HepG2 (cell line): ENCODE measurements at regions not wholly inside any gene's neighbourhood (a gene's known extent, or its start where the extent isn't known, plus 50 kb on each side); places are given as distances from the start of the nearest gene placed in this dataset.
A peak's percentile ranks its signal among the peaks of the same experiment; 100 is the strongest.

Source experiments
- CHD4 ChIP-seq: fragments of 200-600 bp; sonication (generic); IDR thresholded peaks from 2 replicates; pipeline ENCODE4 v1.7.0; 2017; ENCODE audit warnings: mild to moderate bottlenecking, low read length, borderline replicate concordance
- DR1 ChIP-seq: sonication (generic); formaldehyde crosslinking; IDR thresholded peaks from 2 replicates; pipeline ENCODE4 v1.8.0; 2021; ENCODE audit warnings: mild to moderate bottlenecking, missing genetic modification reagents, inconsistent platforms
- DRAP1 ChIP-seq: IDR thresholded peaks from 2 replicates; pipeline ENCODE4 v1.6.1; 2016; ENCODE audit warnings: missing genetic modification reagents, missing compliant biosample characterization
- KAT8 ChIP-seq: IDR thresholded peaks from 2 replicates; pipeline ENCODE4 v1.6.1; 2016; ENCODE audit warnings: missing genetic modification reagents, missing compliant biosample characterization
- KDM1A ChIP-seq: IDR thresholded peaks from 2 replicates; pipeline ENCODE4 v1.6.1; 2016; ENCODE audit warnings: missing compliant biosample characterization
- NFIB ChIP-seq: sonication (generic); formaldehyde crosslinking; IDR thresholded peaks from 2 replicates; pipeline ENCODE4 v1.9.0; 2021; ENCODE audit warnings: missing genetic modification reagents, mild to moderate bottlenecking, borderline replicate concordance
- RAD21 ChIP-seq: fragments of 450-650 bp; formaldehyde crosslinking; IDR thresholded peaks from 2 replicates; pipeline ENCODE4 v1.5.0; 2020; ENCODE audit warnings: mild to moderate bottlenecking
- SMC3 ChIP-seq: IDR thresholded peaks from 2 replicates; pipeline ENCODE4 v1.6.1; 2011; ENCODE audit warnings: low read length, improper control_type of control experiment
- TCF7L2 ChIP-seq: IDR thresholded peaks from 2 replicates; pipeline ENCODE4 v1.6.1; 2011; ENCODE audit warnings: mild to moderate bottlenecking, low read depth, low read length, moderate library complexity
- ZNF331 ChIP-seq: sonication (generic); formaldehyde crosslinking; IDR thresholded peaks from 2 replicates; pipeline ENCODE4 v1.4.0; 2020; ENCODE audit warnings: missing genetic modification reagents
- ZNF367 ChIP-seq: sonication (generic); formaldehyde crosslinking; IDR thresholded peaks from 2 replicates; pipeline ENCODE4 v1.4.0; 2020; ENCODE audit warnings: missing genetic modification reagents, borderline replicate concordance
- TF ChIP-seq, protein P1 (sequence below): sonication (generic); formaldehyde crosslinking; IDR thresholded peaks from 2 replicates; pipeline ENCODE4 v1.4.0; 2020; ENCODE audit warnings: mild to moderate bottlenecking, low read depth, missing genetic modification reagents
- TF ChIP-seq, protein P2 (sequence below): sonication (generic); formaldehyde crosslinking; IDR thresholded peaks from 2 replicates; pipeline ENCODE4 v1.5.0; 2020; ENCODE audit warnings: mild to moderate bottlenecking, missing genetic modification reagents
- TF ChIP-seq, protein P3 (sequence below): sonication (generic); formaldehyde crosslinking; IDR thresholded peaks from 2 replicates; pipeline ENCODE4 v1.8.0; 2022; ENCODE audit warnings: mild to moderate bottlenecking, missing genetic modification reagents, moderate library complexity

- TF ChIP-seq CHD4 = no peak
- TF ChIP-seq SMC3 = peak; percentile 67; the same call in 1 of the 2 replicates
- no peak for TF ChIP-seq ZNF367
- TF ChIP-seq KDM1A = no peak
- TF ChIP-seq, protein P1, sequence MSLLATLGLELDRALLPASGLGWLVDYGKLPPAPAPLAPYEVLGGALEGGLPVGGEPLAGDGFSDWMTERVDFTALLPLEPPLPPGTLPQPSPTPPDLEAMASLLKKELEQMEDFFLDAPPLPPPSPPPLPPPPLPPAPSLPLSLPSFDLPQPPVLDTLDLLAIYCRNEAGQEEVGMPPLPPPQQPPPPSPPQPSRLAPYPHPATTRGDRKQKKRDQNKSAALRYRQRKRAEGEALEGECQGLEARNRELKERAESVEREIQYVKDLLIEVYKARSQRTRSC (CRISPR knock-in tag) = no peak
- no peak for TF ChIP-seq NFIB (CRISPR knock-in tag)
- TF ChIP-seq KAT8 (CRISPR knock-in tag) = no peak
- TF ChIP-seq, protein P2, sequence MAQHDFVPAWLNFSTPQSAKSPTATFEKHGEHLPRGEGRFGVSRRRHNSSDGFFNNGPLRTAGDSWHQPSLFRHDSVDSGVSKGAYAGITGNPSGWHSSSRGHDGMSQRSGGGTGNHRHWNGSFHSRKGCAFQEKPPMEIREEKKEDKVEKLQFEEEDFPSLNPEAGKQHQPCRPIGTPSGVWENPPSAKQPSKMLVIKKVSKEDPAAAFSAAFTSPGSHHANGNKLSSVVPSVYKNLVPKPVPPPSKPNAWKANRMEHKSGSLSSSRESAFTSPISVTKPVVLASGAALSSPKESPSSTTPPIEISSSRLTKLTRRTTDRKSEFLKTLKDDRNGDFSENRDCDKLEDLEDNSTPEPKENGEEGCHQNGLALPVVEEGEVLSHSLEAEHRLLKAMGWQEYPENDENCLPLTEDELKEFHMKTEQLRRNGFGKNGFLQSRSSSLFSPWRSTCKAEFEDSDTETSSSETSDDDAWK (CRISPR knock-in tag) = no peak
- TF ChIP-seq TCF7L2 = no peak
- peak; percentile 49; the same call in 1 of the 2 replicates for TF ChIP-seq RAD21 (CRISPR knock-in tag)
- no peak for TF ChIP-seq ZNF331 (CRISPR knock-in tag)
- TF ChIP-seq, protein P3, sequence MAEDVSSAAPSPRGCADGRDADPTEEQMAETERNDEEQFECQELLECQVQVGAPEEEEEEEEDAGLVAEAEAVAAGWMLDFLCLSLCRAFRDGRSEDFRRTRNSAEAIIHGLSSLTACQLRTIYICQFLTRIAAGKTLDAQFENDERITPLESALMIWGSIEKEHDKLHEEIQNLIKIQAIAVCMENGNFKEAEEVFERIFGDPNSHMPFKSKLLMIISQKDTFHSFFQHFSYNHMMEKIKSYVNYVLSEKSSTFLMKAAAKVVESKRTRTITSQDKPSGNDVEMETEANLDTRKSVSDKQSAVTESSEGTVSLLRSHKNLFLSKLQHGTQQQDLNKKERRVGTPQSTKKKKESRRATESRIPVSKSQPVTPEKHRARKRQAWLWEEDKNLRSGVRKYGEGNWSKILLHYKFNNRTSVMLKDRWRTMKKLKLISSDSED = no peak
- no peak for TF ChIP-seq DR1 (CRISPR knock-in tag)
- TF ChIP-seq DRAP1 = no peak
These were observed 138.4 kb upstream of the ZNF618 start (continued) for GRCh38 chr9:113737517-113738271.
